GM10266 (cell line): ENCODE measurements at regions not wholly inside any gene's neighbourhood (a gene's known extent, or its start where the extent isn't known, plus 50 kb on each side); places are given as distances from the start of the nearest gene placed in this dataset.

Experiments
- DNase-seq: peaks from one replicate; pipeline ENCODE4 v3.0.0; 2012; ENCODE audit errors: extremely low spot score
- CTCF ChIP-seq: IDR thresholded peaks from 2 replicates; pipeline ENCODE4 v1.5.1; 2012; ENCODE audit warnings: mild to moderate bottlenecking, low read depth; ENCODE audit not compliant: control insufficient read depth, insufficient read depth; ENCODE audit errors: missing control alignments

- no peak for DNase-seq
- no peak for TF ChIP-seq CTCF
Observed at GRCh38 chr12:45598336-45598735, 131.2 kb upstream of the ARID2 start.

DNA sequence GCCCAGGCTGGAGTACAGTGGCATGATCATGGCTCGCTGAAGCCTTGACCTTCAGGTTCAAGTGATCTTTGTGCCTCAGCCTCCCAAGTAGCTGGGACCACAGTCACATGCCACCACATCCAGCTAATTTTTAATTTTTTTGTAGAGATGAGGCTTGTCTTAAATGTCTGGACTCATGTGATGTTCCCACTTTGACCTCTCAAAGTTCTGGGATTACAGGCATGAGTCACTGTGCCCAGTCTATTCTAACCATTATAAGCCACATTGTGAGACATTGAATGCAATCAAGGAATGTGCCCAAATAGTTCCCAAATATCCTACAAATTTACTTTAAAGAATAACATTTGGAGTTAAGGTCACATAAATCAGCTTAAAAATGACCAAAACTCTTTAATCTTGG lies 130.7 kb upstream of the ARID2 start:
- no peak for TF ChIP-seq CTCF
- DNase-seq: no peak

DNA sequence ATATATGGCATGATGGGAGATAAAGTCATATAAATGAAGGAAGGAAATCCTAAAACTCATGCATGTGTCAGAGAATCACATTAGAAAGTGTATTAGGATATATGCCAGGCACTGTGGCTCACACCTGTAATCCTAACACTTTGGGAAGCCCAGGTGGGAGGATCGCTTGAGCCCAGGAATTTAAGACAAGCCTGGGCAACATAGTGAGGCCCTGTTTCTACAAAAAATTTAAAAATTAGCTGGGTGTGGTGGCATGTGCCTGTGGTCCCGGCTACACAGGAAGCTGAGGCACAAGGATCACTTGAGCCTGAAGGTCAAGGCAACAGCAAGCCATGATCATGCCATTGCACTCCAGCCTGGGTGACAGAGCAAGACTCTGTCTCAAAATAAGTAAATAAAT lies 130.3 kb upstream of the ARID2 start:
- no peak for TF ChIP-seq CTCF
- DNase-seq: no peak

GRCh38 chr12:45601390-45601789 lies 128.1 kb upstream of the ARID2 start:
- TF ChIP-seq CTCF: no peak
- no peak for DNase-seq

DNA sequence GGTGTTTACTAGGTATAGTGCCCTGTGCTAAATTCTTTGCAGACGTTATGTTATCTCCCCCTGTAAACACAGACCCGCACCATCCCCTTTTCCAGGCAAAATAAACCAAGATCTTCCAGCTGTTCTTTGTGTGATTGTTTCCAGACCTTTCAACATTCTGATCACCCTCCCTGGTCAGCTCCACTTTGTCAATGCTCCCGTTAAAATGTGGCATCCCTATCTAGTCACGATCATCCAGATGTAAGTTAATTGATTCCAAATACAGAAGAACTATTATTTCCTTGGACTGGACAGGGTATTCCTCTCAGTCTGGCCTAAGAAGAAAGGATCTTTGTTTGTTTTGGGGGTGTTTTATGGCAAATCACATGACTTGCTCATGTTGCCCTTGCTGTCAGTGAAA lies 127.6 kb upstream of the ARID2 start:
- DNase-seq: no peak
- no peak for TF ChIP-seq CTCF

DNA sequence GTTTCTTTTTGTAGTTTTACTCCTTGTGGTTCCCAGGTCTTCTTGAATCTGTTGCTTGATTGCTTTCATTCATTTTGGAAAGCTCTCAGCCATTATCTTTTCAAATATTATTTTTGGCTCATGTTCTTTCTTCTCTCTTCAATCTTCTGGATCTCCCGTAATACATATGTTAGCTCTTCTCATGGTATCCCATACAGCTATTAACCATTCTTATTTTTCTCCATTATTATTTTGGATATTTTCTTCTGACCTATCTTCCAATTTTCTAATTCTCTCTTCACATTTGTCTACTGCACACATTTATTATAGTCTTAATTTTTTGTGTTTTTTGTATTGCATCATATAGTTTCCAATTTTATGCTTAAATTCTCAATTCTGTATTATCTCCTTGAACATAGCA lies 123.9 kb upstream of the ARID2 start:
- no peak for DNase-seq
- no peak for TF ChIP-seq CTCF

DNA sequence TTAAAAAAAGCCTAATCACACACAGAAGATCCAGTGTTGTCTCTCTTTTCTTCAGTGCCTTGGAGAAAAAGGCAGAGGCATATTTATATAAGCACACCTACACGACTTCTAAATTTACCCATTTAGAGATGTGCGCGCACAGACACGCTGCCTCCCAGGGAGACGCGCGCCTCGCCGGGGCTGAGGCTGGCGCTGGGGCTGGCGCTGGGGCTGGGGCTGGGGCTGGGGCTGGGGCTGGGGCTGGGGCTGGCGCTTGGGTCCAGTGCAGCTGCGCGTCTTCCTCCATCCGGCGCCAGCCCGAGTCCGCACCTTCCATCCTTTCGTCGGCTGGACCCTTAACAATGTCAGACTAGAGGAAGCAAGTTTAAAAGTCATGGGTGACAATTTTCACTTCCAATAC lies 118.4 kb upstream of the ARID2 start:
- DNase-seq: no peak
- no peak for TF ChIP-seq CTCF
